ENCODE measurements at regions not wholly inside any gene's neighbourhood (a gene's known extent, or its start where the extent isn't known, plus 50 kb on each side); places are given as distances from the start of the nearest gene placed in this dataset.

GRCh38 chr7:41867639-41868280 lies 164.9 kb upstream of the INHBA start:
- no peak overlapping the region for H3K4me3 Mint-ChIP-seq
- no peaks in the 10 kb centered on the region; the same call in 1 of the 2 replicates for H3K27me3 Mint-ChIP-seq (ENCODE audit: insufficient read depth)
- TF ChIP-seq, protein P1, sequence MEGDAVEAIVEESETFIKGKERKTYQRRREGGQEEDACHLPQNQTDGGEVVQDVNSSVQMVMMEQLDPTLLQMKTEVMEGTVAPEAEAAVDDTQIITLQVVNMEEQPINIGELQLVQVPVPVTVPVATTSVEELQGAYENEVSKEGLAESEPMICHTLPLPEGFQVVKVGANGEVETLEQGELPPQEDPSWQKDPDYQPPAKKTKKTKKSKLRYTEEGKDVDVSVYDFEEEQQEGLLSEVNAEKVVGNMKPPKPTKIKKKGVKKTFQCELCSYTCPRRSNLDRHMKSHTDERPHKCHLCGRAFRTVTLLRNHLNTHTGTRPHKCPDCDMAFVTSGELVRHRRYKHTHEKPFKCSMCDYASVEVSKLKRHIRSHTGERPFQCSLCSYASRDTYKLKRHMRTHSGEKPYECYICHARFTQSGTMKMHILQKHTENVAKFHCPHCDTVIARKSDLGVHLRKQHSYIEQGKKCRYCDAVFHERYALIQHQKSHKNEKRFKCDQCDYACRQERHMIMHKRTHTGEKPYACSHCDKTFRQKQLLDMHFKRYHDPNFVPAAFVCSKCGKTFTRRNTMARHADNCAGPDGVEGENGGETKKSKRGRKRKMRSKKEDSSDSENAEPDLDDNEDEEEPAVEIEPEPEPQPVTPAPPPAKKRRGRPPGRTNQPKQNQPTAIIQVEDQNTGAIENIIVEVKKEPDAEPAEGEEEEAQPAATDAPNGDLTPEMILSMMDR (IDR thresholded peaks at IDR 0.05) = no peak
- peaks cover 42% of the 10 kb centered on the region for H3K4me1 Mint-ChIP-seq (ENCODE audit: low read depth)
- peaks cover 17% of the 10 kb centered on the region for H3K9me3 Mint-ChIP-seq
- no peak for DNase-seq
- H3K27ac Mint-ChIP-seq = no peak overlapping the region
- H3K36me3 Mint-ChIP-seq (ENCODE audit: low read depth) = peaks cover 25% of the 10 kb centered on the region

DNA sequence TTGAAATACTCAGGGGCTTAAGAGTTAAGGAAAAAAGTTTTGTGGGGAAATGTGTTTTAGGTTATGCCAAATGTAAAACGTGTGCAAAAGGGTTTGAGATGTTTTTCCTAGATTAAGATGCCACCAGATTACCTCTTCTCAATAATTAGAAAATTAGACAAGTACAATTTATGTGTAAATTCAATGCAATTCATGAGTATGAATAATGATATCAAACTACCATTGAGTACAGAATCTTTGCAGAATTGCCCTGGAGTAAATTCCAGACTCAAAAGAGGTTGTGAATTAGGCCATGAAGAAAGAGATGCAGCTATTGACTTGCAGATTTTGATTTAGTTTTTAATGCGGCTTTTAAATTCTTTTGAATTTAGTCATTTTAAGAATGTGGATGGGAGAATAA lies 159.4 kb upstream of the INHBA start:
- H3K27ac Mint-ChIP-seq = no peak overlapping the region
- H3K27me3 Mint-ChIP-seq (ENCODE audit: insufficient read depth) = no peaks in the 10 kb centered on the region; the same call in 1 of the 2 replicates
- peaks cover 17% of the 10 kb centered on the region for H3K9me3 Mint-ChIP-seq
- DNase-seq = no peak
- H3K4me1 Mint-ChIP-seq (ENCODE audit: low read depth) = peaks cover 25% of the 10 kb centered on the region
- no peak overlapping the region for H3K4me3 Mint-ChIP-seq
- TF ChIP-seq, protein P1 (IDR thresholded peaks at IDR 0.05) = no peak
- H3K36me3 Mint-ChIP-seq (ENCODE audit: low read depth) = peaks cover 25% of the 10 kb centered on the region

GRCh38 chr7:41861642-41862041 lies 158.8 kb upstream of the INHBA start:
- Mint-ChIP-seq H3K27ac (no peak overlapping the region), H3K4me1 (ENCODE audit: low read depth) (peaks cover 30% of the 10 kb centered on the region), H3K27me3 (ENCODE audit: insufficient read depth) (no peaks in the 10 kb centered on the region; the same call in 1 of the 2 replicates), H3K4me3 (no peak overlapping the region), H3K36me3 (ENCODE audit: low read depth) (peaks cover 23% of the 10 kb centered on the region), H3K9me3 (peaks cover 17% of the 10 kb centered on the region)
- no peak for DNase-seq
- TF ChIP-seq, protein P1 (IDR thresholded peaks at IDR 0.05) = no peak

DNA sequence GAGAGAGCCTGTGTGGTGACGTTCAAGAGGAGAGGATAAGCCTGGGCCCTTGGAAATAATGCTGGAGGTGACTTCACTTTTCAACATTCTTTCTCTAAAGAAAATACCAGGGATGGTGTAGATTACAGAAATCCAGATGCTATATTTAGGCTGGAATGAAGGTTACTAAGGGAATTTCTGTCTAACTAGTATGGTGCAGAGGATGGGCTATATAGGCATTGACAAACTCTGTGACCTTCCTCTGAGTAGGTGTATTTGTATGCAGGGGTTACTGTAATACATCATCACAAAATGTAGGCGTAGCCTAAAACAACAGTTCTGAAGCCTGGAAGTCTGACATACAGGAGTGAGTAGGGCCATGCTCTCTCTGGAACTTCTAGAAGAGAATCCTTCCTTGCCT lies 155.3 kb upstream of the INHBA start:
- DNase-seq = peak; percentile 38
- Mint-ChIP-seq H3K36me3 (ENCODE audit: low read depth) (no peaks in the 10 kb centered on the region), H3K4me1 (ENCODE audit: low read depth) (peaks cover 32% of the 10 kb centered on the region), H3K4me3 (no peak overlapping the region), H3K27me3 (ENCODE audit: insufficient read depth) (no peaks in the 10 kb centered on the region; the same call in 1 of the 2 replicates), H3K27ac (peak overlapping the region; percentile 32; the same call in 1 of the 2 replicates), H3K9me3 (no peaks in the 10 kb centered on the region)
- TF ChIP-seq, protein P1 (IDR thresholded peaks at IDR 0.05) = no peak

DNA sequence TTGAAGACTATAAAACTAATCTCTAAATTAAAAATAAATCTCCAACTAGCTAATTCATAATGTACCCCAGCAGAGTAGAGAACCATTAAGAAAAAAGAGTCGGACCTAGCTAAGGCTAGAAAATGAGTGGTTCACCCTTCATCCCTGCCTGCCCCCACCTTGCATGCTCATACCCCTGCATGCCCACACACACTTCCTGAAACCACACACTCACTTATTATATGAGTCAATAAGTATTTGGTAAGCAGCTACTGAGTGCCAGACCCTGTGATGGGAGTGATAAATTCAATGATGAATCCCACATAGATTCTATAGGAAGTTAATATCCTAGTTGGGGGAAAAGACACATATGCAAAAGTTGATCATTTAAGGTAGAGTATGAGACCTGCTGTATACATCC lies 152.9 kb upstream of the INHBA start:
- Mint-ChIP-seq H3K36me3 (ENCODE audit: low read depth) (no peaks in the 10 kb centered on the region), H3K27ac (no peak overlapping the region), H3K9me3 (no peaks in the 10 kb centered on the region), H3K27me3 (ENCODE audit: insufficient read depth) (no peaks in the 10 kb centered on the region; the same call in 1 of the 2 replicates), H3K4me3 (no peak overlapping the region), H3K4me1 (ENCODE audit: low read depth) (peaks cover 32% of the 10 kb centered on the region)
- TF ChIP-seq, protein P1 (IDR thresholded peaks at IDR 0.05) = no peak
- no peak for DNase-seq
